T-cell (primary cell): ENCODE measurements at regions not wholly inside any gene's neighbourhood (a gene's known extent, or its start where the extent isn't known, plus 50 kb on each side); places are given as distances from the start of the nearest gene placed in this dataset.

Experiments used
- ATAC-seq, 4 experiments: fragments of 200-7000 bp in 3 of 4; fragments of 150-1000 bp in 1 of 4; cut with Tn5 transposase; replicated peaks in 1 of 4; 1 replicate in 3 of 4; 2 replicates in 1 of 4; pipeline ENCODE4 v1.10.0; 2021; ENCODE audit warnings: moderate library complexity in 3 of 4, mild to moderate bottlenecking in 2 of 4, moderate number of reproducible peaks in 1 of 4
- CTCF ChIA-PET, 2 donors: fragments of 300-600 bp; sonication (Branson Sonifier 250); formaldehyde crosslinking; loops; one replicate each; lab custom pipeline; 2022; ENCODE audit warnings: antibody characterized with exemption in 2 of 2; lab: Charles Lee
- POLR2A ChIA-PET, 2 donors: fragments of 300-600 bp; sonication (Branson Sonifier 250); formaldehyde crosslinking; loops; one replicate each; lab custom pipeline; 2022; ENCODE audit warnings: antibody characterized with exemption in 2 of 2; lab: Charles Lee
- DNase-seq, 35 experiments: peaks; one replicate each; pipeline versions ENCODE4 v3.0.0 to v3.0.0-alpha.2; 2013 to 2023
- H3K27ac ChIP-seq: one replicate; pipeline ENCODE4 v1.5.1; 2013; ENCODE audit warnings: low read length
- H3K27me3 ChIP-seq, 2 experiments: replicated peaks in 1 of 2; 1 replicate in 1 of 2; 2 replicates in 1 of 2; pipeline versions ENCODE4 v1.6.1 to v1.7.0; 2013; ENCODE audit warnings: low read length in 1 of 2, mixed read lengths in 1 of 2; ENCODE audit not compliant: control insufficient read depth in 2 of 2, insufficient read depth in 2 of 2; ENCODE audit errors: extremely low read depth in 1 of 2
- H3K36me3 ChIP-seq, 2 donors: 1 replicate in 1 of 2; 2 replicates in 1 of 2; pipeline versions ENCODE4 v1.6.1 to v1.7.0; 2013; ENCODE audit warnings: low read length in 1 of 2; ENCODE audit not compliant: control insufficient read depth in 2 of 2, insufficient read depth in 1 of 2; ENCODE audit errors: extremely low read depth in 1 of 2
- H3K4me1 ChIP-seq, 2 experiments: 1 replicate in 1 of 2; 2 replicates in 1 of 2; pipeline versions ENCODE4 v1.6.1 to v1.7.0; 2013; ENCODE audit warnings: low read length in 2 of 2, mixed read lengths in 1 of 2; ENCODE audit not compliant: insufficient read depth in 2 of 2, control insufficient read depth in 1 of 2; ENCODE audit errors: extremely low read depth in 1 of 2
- H3K4me3 ChIP-seq, 2 donors: 1 replicate in 1 of 2; 2 replicates in 1 of 2; pipeline versions ENCODE4 v1.5.1 to v1.7.0; 2013; ENCODE audit warnings: mild to moderate bottlenecking in 2 of 2, low read length in 1 of 2, moderate library complexity in 1 of 2; ENCODE audit not compliant: control insufficient read depth in 1 of 2; ENCODE audit errors: extremely low read depth in 1 of 2
- H3K9me3 ChIP-seq: 2 replicates; pipeline ENCODE4 v1.7.0; 2013
- H3K27ac Mint-ChIP-seq, 2 donors: one replicate each; pipeline ENCODE4 v1.8.0; 2020 to 2021; ENCODE audit warnings: mild to moderate bottlenecking in 2 of 2, mixed read lengths in 2 of 2
- H3K27me3 Mint-ChIP-seq, 2 donors: one replicate each; pipeline ENCODE4 v1.8.0; 2021 to 2022; ENCODE audit warnings: mixed read lengths in 2 of 2
- H3K36me3 Mint-ChIP-seq: one replicate; pipeline ENCODE4 v1.8.0; 2021; ENCODE audit warnings: mixed read lengths
- H3K4me1 Mint-ChIP-seq, 3 donors: one replicate each; pipeline ENCODE4 v1.8.0; 2020 to 2022; ENCODE audit warnings: mixed read lengths in 3 of 3, mild to moderate bottlenecking in 1 of 3
- H3K4me3 Mint-ChIP-seq, 3 donors: one replicate each; pipeline ENCODE4 v1.8.0; 2020 to 2022; ENCODE audit warnings: mild to moderate bottlenecking in 3 of 3, mixed read lengths in 3 of 3, moderate library complexity in 3 of 3
- H3K9me3 Mint-ChIP-seq, 3 donors: one replicate each; pipeline ENCODE4 v1.8.0; 2020 to 2022; ENCODE audit warnings: mixed read lengths in 3 of 3
- WGBS: methylation state at CpG from one replicate; pipeline ENCODE4 v1.1.5; 2013; ENCODE audit warnings: missing lambda C conversion rate; ENCODE audit not compliant: insufficient coverage; 5-methylcytosine and 5-hydroxymethylcytosine counted together

DNA sequence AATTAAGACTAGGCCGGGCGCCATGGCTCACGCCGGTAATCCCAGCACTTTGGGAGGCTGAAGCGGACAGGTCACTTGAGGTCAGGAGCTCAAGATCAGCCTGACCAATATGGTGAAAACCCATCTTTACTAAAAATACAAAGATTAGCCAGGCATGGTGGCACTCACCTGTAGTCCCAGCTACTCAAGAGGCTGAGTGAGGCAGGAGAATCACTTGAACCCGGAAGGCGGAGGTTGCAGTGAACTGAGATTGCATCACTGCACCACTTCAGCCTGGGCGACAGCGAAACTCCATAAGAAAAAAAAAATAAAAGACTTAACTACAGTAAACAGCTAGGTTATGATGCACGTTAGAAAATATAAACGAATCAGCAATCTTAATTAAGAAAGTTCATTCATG is 216.0 kb upstream of the TEX13C start:
- no peaks in the 10 kb centered on the region for H3K27me3 ChIP-seq
- no peaks in the 10 kb centered on the region for H3K36me3 Mint-ChIP-seq
- DNase-seq: no peak
- no CpG with 5 or more reads among the region's 11 CpGs for WGBS
- H3K4me3 ChIP-seq: no peak overlapping the region
- H3K9me3 ChIP-seq: no peaks in the 10 kb centered on the region
- no peak overlapping the region for H3K4me3 Mint-ChIP-seq
- H3K4me1 Mint-ChIP-seq: no peaks in the 10 kb centered on the region
- H3K36me3 ChIP-seq: no peaks in the 10 kb centered on the region
- no peak overlapping the region for H3K27ac Mint-ChIP-seq
- H3K27me3 Mint-ChIP-seq: peaks cover 0 to 7% of the 10 kb centered on the region in 2 donors
- no peak for ATAC-seq
- H3K4me1 ChIP-seq: no peaks in the 10 kb centered on the region
- no peak overlapping the region for H3K27ac ChIP-seq
- no peaks in the 10 kb centered on the region for H3K9me3 Mint-ChIP-seq
- ChIA-PET POLR2A (interaction anchor here in 1 of 2 donors (0.6 kb wide), 1 partner anchor 181 kb away, joined by 3 read pairs; no protein-coding TSS in a partner anchor), CTCF (no interaction called here)

DNA sequence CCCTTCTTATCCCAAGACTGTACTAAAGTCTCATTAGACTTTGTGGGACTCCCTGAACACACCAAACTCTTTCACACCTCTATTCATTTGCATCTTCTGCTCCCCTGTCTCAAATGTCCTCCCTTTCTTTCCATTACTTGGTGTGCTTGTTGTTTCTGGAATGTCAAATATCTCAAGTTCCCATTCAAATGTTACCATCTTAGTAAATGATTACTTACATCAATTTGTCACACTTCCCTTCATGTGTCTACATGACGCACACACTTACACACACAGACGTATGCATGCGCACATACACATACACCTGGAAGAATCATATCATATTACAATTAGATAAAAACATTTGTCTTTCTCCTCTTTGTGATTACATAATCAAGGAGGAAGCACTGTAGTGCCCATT is 210.8 kb upstream of the TEX13C start:
- Mint-ChIP-seq H3K9me3 (peaks cover 0 to 3% (median 0%) of the 10 kb centered on the region in 3 donors), H3K4me1 (no peaks in the 10 kb centered on the region), H3K27ac (no peak overlapping the region), H3K4me3 (no peak overlapping the region), H3K36me3 (no peaks in the 10 kb centered on the region), H3K27me3 (peaks cover 1 to 28% of the 10 kb centered on the region in 2 donors)
- Histone ChIP-seq H3K4me3 (no peak overlapping the region), H3K36me3 (no peaks in the 10 kb centered on the region), H3K9me3 (no peaks in the 10 kb centered on the region), H3K27ac (no peak overlapping the region), H3K4me1 (no peaks in the 10 kb centered on the region), H3K27me3 (no peaks in the 10 kb centered on the region)
- DNase-seq: no peak
- ATAC-seq: no peak
- no CpG with 5 or more reads among the region's 3 CpGs for WGBS
- CTCF ChIA-PET: no interaction called here
- POLR2A ChIA-PET: no interaction called here

DNA sequence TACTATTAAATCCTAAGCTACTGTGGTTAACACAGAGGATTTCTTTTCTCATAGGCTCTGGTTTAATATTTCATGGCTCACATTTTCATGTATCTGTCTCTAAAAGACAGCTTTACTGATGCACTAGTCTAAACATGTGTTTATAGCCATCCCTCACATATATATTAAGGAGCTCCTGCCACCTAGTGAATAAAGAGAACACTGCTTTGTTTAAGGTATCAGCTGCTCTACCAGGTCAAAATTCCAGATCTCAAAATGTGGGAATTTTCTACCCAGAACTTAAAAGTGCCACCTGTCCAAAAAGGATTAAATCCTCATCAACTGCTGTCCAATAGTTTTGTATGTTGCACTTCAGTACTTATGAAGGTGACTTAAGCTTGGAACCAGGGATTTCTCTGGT is 188.5 kb upstream of the TEX13C start:
- CTCF ChIA-PET: interaction anchor here (1.0 to 1.1 kb wide), 3 partner anchors 724 to 1033 kb away, joined by 3 to 5 read pairs (median 3); no protein-coding TSS in a partner anchor
- H3K9me3 Mint-ChIP-seq: no peaks in the 10 kb centered on the region
- no peak for ATAC-seq
- H3K36me3 Mint-ChIP-seq: no peaks in the 10 kb centered on the region
- H3K4me3 Mint-ChIP-seq: no peak overlapping the region
- H3K36me3 ChIP-seq: no peaks in the 10 kb centered on the region
- H3K4me1 ChIP-seq: no peaks in the 10 kb centered on the region
- POLR2A ChIA-PET: no interaction called here
- H3K27ac ChIP-seq: no peak overlapping the region
- peaks cover 0 to 5% of the 10 kb centered on the region in 2 donors for H3K27me3 Mint-ChIP-seq
- H3K27me3 ChIP-seq: no peaks in the 10 kb centered on the region
- H3K9me3 ChIP-seq: no peaks in the 10 kb centered on the region
- no peak overlapping the region for H3K27ac Mint-ChIP-seq
- no peaks in the 10 kb centered on the region for H3K4me1 Mint-ChIP-seq
- DNase-seq: peak in 1 of 35 experiments; percentile 8
- no peak overlapping the region for H3K4me3 ChIP-seq

DNA sequence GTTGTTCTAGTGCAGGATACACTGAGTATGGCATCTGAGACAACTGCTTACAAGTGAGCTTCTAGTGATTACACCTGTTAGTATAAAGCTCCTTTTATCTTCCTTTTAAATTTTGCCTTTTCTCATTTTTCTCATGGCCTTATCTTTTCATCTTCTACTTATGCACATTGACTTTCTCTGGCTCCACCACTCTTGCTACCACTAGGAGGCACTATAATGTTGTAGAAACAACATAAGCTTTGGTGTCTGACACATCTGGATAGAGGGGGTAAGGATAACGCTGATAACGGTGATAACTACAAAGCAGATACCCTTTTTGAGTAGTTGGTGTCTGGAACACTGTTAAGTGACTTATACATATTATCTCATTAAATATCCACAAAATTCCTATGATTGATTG is 187.4 kb upstream of the TEX13C start:
- no peaks in the 10 kb centered on the region for H3K9me3 ChIP-seq
- no peak overlapping the region for H3K4me3 ChIP-seq
- DNase-seq (peak in 1 of 35 experiments; percentile 9), ATAC-seq (no peak)
- ChIA-PET POLR2A (no interaction called here), CTCF (interaction anchor here in 1 of 2 donors (1.0 kb wide), 1 partner anchor 725 kb away, joined by 4 read pairs; no protein-coding TSS in a partner anchor)
- H3K36me3 ChIP-seq: no peaks in the 10 kb centered on the region
- no peaks in the 10 kb centered on the region for H3K4me1 Mint-ChIP-seq
- no peak overlapping the region for H3K27ac Mint-ChIP-seq
- no peaks in the 10 kb centered on the region for H3K36me3 Mint-ChIP-seq
- no peaks in the 10 kb centered on the region for H3K27me3 ChIP-seq
- no peaks in the 10 kb centered on the region for H3K4me1 ChIP-seq
- no peak overlapping the region for H3K4me3 Mint-ChIP-seq
- WGBS: no CpG with 5 or more reads among the region's 2 CpGs
- no peaks in the 10 kb centered on the region for H3K27me3 Mint-ChIP-seq
- no peaks in the 10 kb centered on the region for H3K9me3 Mint-ChIP-seq
- H3K27ac ChIP-seq: no peak overlapping the region

DNA sequence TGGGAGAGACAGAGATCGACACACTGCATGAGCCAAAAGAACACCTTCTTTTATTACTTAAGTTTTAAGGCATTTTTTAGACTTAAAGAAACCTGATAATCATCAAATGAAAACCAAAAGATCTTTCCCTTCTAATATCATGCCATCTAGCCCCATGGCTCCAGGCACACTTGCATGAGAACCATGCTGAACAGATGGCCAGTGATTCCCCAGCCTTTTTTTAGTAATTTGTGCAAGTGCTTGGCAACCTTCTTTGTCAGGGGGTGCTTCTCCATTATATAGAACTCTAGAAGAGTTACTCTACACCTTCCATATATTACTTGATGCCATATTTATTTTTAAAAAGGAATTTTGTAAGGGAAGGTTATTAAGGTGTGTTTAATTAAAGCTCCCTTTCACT is 182.2 kb upstream of the TEX13C start:
- H3K9me3 Mint-ChIP-seq: no peaks in the 10 kb centered on the region
- ATAC-seq: no peak
- WGBS: no CpG with 5 or more reads among the region's 1 CpG
- H3K4me3 Mint-ChIP-seq: no peak overlapping the region
- H3K36me3 Mint-ChIP-seq: no peaks in the 10 kb centered on the region
- no peak overlapping the region for H3K27ac Mint-ChIP-seq
- Histone ChIP-seq H3K36me3 (no peaks in the 10 kb centered on the region), H3K4me1 (no peaks in the 10 kb centered on the region), H3K4me3 (no peak overlapping the region), H3K27me3 (no peaks in the 10 kb centered on the region), H3K27ac (no peak overlapping the region), H3K9me3 (no peaks in the 10 kb centered on the region)
- ChIA-PET POLR2A (no interaction called here), CTCF (no interaction called here)
- peaks cover 4 to 12% of the 10 kb centered on the region in 2 donors for H3K27me3 Mint-ChIP-seq
- DNase-seq: no peak
- H3K4me1 Mint-ChIP-seq: no peaks in the 10 kb centered on the region

DNA sequence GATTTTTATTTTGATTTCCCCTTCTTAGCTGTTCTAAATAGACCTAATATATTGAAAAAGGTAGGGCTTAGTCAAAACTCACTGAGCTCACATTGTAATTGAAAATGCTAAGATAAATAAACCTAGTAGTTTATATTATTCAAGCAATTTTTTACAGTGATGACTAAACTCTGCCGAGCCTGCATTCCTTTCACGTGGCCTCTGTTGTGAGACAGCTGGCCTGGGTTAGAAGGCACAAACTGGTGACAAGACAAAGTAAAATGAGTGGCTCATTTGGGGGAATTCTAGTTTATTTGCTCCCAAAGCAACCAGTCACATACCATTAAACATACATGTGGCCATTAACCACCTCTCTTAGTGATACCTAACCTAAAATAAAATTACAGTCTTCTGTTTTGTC is 169.4 kb upstream of the TEX13C start:
- no peaks in the 10 kb centered on the region for H3K36me3 ChIP-seq
- no peak for DNase-seq
- Mint-ChIP-seq H3K36me3 (no peaks in the 10 kb centered on the region), H3K4me1 (no peaks in the 10 kb centered on the region), H3K9me3 (no peaks in the 10 kb centered on the region), H3K27ac (no peak overlapping the region), H3K4me3 (no peak overlapping the region), H3K27me3 (no peaks in the 10 kb centered on the region)
- ATAC-seq: no peak
- H3K27me3 ChIP-seq: no peaks in the 10 kb centered on the region
- ChIA-PET POLR2A (no interaction called here), CTCF (no interaction called here)
- H3K27ac ChIP-seq: no peak overlapping the region
- H3K4me1 ChIP-seq: no peaks in the 10 kb centered on the region
- no CpG with 5 or more reads among the region's 2 CpGs for WGBS
- H3K4me3 ChIP-seq: no peak overlapping the region
- H3K9me3 ChIP-seq: no peaks in the 10 kb centered on the region

DNA sequence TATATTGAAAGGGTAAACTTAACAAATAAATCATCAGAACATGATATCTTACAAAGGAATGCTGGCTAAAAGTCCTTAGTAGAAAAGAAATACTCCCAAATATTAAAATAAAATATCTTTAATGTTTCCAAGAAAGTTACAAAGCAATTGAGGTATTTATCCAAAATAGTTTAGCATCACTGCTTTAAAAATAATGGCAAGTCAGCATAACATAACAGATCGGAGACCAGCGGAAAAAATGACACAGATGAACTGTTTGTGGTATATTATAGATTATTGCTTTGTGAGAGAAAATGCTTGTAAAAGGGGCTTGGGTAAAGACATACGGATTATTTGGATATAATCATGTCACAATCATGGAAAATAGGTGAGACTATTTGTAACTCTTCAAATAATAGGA is 168.5 kb upstream of the TEX13C start:
- no CpG with 5 or more reads among the region's 3 CpGs for WGBS
- no peaks in the 10 kb centered on the region for H3K36me3 ChIP-seq
- POLR2A ChIA-PET: no interaction called here
- no peaks in the 10 kb centered on the region for H3K27me3 ChIP-seq
- DNase-seq: no peak
- no peak overlapping the region for H3K27ac ChIP-seq
- H3K4me1 ChIP-seq: no peaks in the 10 kb centered on the region
- H3K4me3 ChIP-seq: no peak overlapping the region
- no peaks in the 10 kb centered on the region for H3K9me3 ChIP-seq
- ATAC-seq: no peak
- no peaks in the 10 kb centered on the region for H3K4me1 Mint-ChIP-seq
- H3K27me3 Mint-ChIP-seq: no peaks in the 10 kb centered on the region
- H3K36me3 Mint-ChIP-seq: no peaks in the 10 kb centered on the region
- CTCF ChIA-PET: no interaction called here
- no peak overlapping the region for H3K4me3 Mint-ChIP-seq
- no peaks in the 10 kb centered on the region for H3K9me3 Mint-ChIP-seq
- no peak overlapping the region for H3K27ac Mint-ChIP-seq
